ENCODE measurements at regions not wholly inside any gene's neighbourhood (a gene's known extent, or its start where the extent isn't known, plus 50 kb on each side); places are given as distances from the start of the nearest gene placed in this dataset.

DNA sequence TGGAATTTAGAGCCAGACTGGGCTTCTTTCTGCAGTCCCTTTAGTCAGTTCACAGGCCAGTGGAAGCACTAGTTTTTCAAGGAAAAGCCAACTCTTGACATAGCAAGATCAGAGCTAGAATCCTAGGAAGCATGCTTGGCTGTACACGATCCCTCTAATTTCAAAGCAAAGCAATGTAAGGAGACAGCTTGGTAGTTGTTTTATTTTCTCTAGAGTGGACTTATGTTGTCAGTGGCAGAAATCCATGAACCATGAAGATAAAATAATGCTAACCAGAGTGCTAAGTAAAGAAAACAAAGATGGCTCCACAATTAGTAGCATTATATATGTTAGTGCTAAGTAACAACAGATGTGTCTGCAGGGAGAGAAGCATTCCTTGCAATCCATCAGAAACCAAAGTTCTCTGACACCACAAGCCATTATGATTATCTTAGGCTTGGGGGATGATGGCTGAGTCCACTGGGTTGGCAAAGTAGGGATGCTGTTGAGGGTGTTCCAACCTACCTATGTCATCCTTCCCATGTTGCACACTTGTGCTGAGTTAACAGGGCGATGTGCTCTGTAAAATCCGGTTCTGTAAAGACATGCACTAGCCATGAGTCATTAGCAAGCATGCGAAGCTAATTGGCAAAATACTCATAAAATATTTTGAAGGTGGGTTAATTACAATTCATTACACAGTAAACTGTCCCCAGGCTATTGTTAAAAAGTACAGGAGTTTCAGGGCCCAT is 115.2 kb downstream of the BMP2 start:
- Histone ChIP-seq H3K4me1 (no peaks in the 10 kb centered on the region), H3K9me3 (no peaks in the 10 kb centered on the region), H3K27ac (no peak overlapping the region), H3K36me3 (no peaks in the 10 kb centered on the region), H3K27me3 (no peaks in the 10 kb centered on the region), H3K4me3 (no peak overlapping the region)
- DNase-seq = no peak
- TF ChIP-seq POLR2A (IDR thresholded peaks at IDR 0.05) = no peak

DNA sequence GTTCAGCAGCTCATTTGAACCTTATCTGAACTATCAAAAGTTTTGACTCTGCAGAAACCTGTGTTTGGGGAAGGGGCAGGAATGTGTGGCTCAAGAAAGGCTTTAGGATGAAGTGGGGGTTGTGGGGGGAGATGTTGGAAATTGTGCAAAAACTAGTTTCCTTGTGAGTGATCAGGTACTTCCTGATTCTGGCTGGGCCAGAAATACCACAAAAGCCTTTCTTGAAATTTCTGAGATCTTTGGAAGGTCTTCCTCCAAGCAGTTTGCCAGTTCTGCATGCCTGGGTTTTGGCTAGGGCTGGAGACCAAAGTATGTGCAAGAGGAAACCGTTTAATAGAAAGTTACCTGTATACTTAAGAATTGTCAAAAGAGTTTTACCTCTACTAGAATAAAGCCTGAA is 116.6 kb downstream of the BMP2 start:
- no peaks in the 10 kb centered on the region for H3K36me3 ChIP-seq
- TF ChIP-seq POLR2A (IDR thresholded peaks at IDR 0.05) = no peak
- TF ChIP-seq, protein P1, sequence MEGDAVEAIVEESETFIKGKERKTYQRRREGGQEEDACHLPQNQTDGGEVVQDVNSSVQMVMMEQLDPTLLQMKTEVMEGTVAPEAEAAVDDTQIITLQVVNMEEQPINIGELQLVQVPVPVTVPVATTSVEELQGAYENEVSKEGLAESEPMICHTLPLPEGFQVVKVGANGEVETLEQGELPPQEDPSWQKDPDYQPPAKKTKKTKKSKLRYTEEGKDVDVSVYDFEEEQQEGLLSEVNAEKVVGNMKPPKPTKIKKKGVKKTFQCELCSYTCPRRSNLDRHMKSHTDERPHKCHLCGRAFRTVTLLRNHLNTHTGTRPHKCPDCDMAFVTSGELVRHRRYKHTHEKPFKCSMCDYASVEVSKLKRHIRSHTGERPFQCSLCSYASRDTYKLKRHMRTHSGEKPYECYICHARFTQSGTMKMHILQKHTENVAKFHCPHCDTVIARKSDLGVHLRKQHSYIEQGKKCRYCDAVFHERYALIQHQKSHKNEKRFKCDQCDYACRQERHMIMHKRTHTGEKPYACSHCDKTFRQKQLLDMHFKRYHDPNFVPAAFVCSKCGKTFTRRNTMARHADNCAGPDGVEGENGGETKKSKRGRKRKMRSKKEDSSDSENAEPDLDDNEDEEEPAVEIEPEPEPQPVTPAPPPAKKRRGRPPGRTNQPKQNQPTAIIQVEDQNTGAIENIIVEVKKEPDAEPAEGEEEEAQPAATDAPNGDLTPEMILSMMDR (IDR thresholded peaks at IDR 0.05) = no peak
- no peak overlapping the region for H3K4me3 ChIP-seq
- no peak for DNase-seq
- no peak overlapping the region for H3K27ac ChIP-seq
- H3K9me3 ChIP-seq = no peaks in the 10 kb centered on the region
- H3K27me3 ChIP-seq = no peaks in the 10 kb centered on the region
- H3K4me1 ChIP-seq = no peaks in the 10 kb centered on the region

DNA sequence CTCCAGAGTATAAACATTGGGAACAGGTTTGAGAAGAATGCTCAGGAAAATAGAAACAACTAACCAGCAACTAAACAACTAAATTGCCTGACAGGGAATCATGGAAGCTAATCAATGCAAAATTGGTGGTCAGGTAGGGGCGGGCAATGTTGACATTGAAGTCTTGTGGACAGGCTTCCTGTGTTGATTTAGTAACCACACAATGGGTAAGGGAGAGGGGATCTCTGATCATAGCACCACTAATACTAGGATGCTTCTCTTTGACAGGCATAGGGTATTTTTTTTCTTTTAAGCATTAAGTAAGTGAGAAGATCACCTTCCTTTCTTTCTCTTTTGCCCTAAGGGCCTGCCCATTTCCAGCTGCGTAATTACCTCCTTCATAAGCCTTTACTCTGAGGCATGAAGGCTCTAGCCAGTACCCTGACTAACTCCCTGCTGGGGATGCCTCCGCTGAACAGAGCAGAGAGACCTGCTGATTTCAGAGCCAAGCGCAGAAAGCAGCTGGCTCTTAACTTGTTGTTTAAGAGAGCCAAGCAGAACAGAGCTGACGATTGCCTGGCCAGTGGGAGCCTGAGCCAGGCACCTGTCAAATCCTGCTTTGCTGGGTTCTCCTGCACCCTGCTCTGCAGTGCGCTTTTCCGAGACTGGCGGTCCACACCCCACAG is 118.7 kb downstream of the BMP2 start:
- Histone ChIP-seq H3K36me3 (no peaks in the 10 kb centered on the region), H3K27ac (no peak overlapping the region), H3K4me1 (no peaks in the 10 kb centered on the region), H3K27me3 (no peaks in the 10 kb centered on the region), H3K4me3 (no peak overlapping the region), H3K9me3 (no peaks in the 10 kb centered on the region)
- no peak for DNase-seq
- TF ChIP-seq, protein P1 (IDR thresholded peaks at IDR 0.05) = no peak

DNA sequence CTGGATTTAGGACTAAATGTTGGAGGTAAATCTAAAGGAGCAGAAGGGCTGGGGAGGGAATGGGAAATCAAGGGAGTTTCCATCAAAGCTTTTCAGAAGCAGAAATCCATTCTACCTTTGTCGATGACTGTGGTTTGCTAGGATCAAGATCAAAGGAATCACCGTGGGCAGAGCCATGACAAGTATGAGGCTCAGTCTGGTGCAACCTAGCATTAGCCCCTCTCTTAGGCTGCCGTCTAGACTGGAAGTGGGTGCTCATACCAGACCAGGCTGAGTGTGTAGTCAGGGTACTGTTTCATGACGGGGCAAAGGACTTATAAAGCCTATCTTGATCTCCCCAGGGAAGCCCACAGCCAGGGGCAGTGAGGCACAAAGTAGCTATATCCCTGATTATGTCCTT is 120.5 kb downstream of the BMP2 start:
- Histone ChIP-seq H3K27ac (no peak overlapping the region), H3K27me3 (no peaks in the 10 kb centered on the region), H3K36me3 (no peaks in the 10 kb centered on the region), H3K9me3 (no peaks in the 10 kb centered on the region), H3K4me1 (no peaks in the 10 kb centered on the region), H3K4me3 (no peak overlapping the region)
- DNase-seq = no peak
- TF ChIP-seq, protein P1 (IDR thresholded peaks at IDR 0.05) = no peak
- TF ChIP-seq POLR2A (IDR thresholded peaks at IDR 0.05) = no peak

DNA sequence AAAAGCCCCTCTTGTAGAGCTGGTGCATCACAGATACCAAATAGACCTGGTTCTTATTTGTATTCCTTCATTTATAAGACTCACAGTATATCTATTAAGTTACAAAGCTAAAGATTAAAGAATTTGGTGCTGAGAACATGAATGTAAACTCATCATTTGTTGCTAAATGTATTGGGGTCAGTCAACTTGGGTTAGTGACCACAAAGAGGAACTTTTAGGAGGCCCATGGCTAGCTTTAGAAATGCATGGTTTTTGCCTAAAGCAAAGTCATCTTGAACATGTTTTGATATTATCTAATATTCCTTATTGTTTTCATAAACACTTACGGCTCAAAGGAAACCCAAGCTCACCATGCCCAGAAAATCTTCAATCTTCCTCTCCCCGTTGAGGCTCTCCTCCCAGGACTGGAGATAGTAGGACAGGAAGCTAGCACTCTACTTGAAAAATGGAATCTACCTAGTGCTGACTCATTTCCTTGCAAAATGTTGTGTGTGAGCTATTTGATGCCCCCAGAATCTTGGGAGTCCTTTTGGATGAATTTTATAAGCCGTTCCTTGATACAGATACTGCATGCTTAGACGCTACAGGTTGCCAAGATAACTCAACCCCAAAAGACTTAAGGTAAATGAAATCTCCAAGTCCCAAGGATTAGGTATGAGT is 121.4 kb downstream of the BMP2 start:
- Histone ChIP-seq H3K36me3 (no peaks in the 10 kb centered on the region), H3K9me3 (no peaks in the 10 kb centered on the region), H3K4me3 (no peak overlapping the region), H3K27ac (no peak overlapping the region), H3K4me1 (no peaks in the 10 kb centered on the region), H3K27me3 (no peaks in the 10 kb centered on the region)
- DNase-seq = no peak
- TF ChIP-seq, protein P1 (IDR thresholded peaks at IDR 0.05) = no peak
- no peak for TF ChIP-seq POLR2A (IDR thresholded peaks at IDR 0.05)

DNA sequence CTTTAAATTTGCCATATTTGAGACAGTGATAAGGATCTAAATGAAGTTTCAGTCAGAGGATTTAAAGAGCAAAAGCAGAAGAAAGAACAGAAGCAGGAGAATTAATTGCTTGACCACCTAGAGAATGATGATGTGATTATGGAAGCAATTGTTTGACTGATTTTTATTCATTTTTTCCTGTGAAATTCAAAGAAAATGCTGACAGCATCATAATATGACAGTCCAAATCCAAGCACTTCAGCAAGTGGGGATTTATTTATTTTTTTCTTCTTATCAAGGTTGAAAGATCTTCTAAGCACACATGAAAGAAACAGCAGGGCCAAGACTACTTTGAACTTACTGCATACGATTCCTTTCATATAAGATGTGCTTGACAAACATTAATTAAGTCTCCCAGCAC is 125.2 kb downstream of the BMP2 start:
- no peak for DNase-seq
- no peak overlapping the region for H3K27ac ChIP-seq
- no peak overlapping the region for H3K4me3 ChIP-seq
- no peaks in the 10 kb centered on the region for H3K9me3 ChIP-seq
- H3K36me3 ChIP-seq = no peaks in the 10 kb centered on the region
- no peaks in the 10 kb centered on the region for H3K4me1 ChIP-seq
- H3K27me3 ChIP-seq = no peaks in the 10 kb centered on the region
- no peak for TF ChIP-seq POLR2A (IDR thresholded peaks at IDR 0.05)

Measured in Peyer's patch (tissue), 4 donors.